ENCODE measurements at regions not wholly inside any gene's neighbourhood (a gene's known extent, or its start where the extent isn't known, plus 50 kb on each side); places are given as distances from the start of the nearest gene placed in this dataset.
A peak's percentile ranks its signal among the peaks of the same experiment; 100 is the strongest.

GRCh38 chr18:43994381-43994780, 686.3 kb upstream of the SETBP1 start:
- DNase-seq = no peak

DNA sequence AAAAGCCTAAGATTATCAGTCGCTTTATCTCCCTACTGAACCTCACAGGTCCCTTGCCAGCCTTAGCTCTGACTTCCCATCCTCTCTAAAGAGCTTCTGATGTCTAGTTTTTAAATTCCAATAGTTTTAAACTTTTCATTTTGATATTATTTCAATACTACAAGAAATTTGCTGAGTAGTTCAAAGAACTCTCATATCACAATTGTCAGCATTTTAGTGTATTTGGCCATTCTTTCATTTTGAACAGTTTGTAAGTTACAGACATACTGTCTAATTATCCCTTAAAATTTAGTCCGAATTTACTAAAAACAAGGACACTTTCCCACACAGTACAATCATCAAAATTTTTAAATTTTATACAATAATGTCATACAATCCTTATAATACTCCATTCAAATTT, 666.8 kb upstream of the SETBP1 start:
- no peak for DNase-seq

DNA sequence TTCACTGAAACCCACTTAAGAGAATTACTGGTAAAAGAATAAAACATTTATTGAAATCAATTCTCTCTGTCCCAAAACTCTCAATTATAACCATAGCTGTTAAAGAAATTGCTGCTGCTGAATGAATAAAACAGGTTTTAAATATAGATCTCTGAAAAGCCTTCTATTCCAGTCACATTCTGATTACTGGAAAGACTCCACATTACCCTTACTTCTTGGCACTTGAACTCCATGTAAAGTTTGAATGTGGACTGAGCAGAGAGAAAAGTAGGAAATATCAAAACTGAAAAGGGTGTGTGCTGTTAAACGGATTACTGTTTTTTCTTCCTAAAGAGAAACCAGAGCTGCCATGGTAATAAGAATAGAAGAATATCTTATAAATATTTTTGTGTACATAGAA, 655.3 kb upstream of the SETBP1 start:
- no peak for DNase-seq

GRCh38 chr18:44028109-44028508, 652.6 kb upstream of the SETBP1 start:
- no peak for DNase-seq

DNA sequence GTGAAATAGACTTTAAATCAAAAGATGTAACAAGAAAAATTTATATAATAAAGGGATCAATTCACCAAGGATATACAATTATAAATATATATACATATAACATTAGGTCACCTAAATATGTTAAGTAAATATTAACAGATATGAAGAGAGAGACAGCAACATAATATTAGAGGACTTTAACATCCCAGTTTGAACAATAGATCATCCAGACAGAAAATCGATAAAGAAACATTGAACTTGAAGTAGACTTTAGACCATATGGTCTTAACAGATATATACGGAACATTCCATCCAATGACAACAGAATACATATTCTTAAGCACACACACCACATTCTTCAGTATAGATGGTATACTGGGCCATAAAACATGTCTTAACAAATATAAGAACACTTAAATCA, 649.6 kb upstream of the SETBP1 start:
- no peak for DNase-seq

- no peak for DNase-seq
Measured at GRCh38 chr18:44033144-44033701, 647.5 kb upstream of the SETBP1 start.

DNA sequence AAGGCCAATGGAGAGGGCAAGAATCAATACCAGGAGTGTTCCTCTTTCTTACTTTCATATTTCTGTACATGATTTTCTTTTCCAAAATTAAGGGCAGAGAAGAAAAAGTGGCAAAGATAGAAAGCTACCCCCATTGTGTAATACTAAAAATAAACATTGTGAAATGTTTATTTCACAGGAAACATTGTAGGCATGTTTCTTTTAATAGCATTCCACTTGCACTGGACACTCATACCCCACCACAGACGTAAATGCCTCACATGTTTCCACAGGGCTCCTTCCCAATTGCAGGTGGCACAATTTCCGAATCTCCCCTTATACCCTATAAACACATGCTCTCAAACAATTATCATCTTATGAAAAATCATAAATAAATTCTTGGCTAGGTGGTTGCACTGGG, 645.1 kb upstream of the SETBP1 start:
- no peak for DNase-seq

GRCh38 chr18:44036501-44036900, 644.2 kb upstream of the SETBP1 start:
- DNase-seq = no peak

DNA sequence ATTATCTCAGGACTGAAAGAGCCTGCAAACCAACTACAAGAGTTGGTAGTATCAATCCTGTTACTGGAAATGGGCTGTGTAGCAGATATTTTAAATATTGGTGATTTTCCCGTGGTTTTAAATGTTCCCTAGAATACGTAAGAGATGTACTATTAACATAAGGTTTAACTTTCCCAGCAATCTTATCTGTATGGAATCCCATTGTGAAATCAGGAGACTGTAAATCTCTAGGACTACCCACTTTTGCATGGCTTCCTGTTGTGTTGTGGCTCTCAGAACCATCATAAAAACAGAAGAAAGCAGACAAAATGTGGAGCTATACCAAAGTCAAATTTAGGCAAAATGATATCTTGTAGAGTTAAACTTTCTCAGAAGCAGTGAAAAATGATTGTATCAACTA, 641.5 kb upstream of the SETBP1 start:
- DNase-seq = no peak

- DNase-seq = no peak
Measured at GRCh38 chr18:44039826-44040225, 640.9 kb upstream of the SETBP1 start.

DNA sequence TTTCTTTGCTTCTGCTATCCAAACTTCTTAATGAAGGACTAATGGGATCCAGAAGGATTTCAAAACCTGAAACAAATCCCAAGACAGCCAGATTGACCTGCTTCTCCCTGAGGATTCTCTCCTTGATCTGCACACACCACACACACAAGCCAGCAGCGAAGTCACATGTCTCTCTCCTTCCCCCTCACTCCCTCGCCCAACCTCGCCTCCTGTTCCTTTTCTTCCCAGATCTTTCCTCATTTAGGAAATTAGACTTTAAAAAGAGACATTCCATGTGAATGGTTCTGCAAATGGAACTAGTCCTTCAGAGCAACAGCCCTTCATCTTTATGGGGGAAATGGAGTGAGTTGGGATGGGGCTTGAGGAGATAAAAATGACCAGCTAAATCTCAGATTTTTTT, 639.1 kb upstream of the SETBP1 start:
- no peak for DNase-seq

- no peak for DNase-seq
Measured at GRCh38 chr18:44041961-44042360, 638.7 kb upstream of the SETBP1 start.

DNA sequence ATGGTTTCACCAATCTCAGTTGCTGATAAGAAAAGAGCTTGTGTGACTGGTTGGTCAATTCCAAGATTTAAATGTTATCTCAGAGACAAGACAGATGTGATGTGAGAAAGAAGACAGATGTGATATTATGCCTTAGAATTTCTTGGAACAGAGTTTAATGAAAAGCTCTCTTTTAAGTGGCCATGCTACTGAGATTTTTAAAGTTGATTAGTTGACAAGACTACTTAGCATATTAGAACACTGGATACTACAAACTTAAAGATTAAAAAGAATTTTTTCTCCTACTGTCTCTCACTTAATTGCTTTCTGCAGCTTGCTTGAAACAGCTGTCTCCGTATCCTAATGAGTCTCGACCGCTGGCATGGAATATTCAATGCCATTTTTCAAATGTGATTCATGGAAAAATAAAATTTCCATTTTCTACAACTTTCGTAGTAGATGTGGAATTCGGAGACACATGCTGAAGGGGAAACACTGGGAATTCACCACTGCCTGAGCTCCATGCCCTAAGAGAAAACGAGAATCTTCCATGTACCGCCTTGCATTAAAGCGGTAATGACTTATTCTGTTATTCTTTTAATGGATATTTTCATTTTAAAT, 634.2 kb upstream of the SETBP1 start:
- DNase-seq = no peak

DNA sequence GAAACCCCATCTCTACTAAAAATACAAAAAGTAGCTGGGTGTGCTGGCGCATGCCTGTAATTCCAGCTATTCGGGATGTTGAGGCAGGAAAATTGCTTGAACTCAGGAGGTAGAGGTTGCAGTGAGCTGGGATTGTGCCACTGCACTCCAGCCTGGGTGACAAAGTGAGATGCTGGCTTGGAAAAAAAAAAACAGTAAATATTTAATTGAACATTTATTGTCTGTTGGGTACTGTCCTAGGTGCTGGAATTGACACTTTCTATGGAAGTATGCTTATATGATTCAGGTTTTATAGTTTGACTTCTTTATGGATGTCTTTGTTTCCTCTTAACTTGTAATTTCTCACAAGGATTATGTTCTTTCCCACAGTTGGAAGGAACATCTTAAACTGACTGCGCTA, 633.1 kb upstream of the SETBP1 start:
- DNase-seq = no peak

DNA sequence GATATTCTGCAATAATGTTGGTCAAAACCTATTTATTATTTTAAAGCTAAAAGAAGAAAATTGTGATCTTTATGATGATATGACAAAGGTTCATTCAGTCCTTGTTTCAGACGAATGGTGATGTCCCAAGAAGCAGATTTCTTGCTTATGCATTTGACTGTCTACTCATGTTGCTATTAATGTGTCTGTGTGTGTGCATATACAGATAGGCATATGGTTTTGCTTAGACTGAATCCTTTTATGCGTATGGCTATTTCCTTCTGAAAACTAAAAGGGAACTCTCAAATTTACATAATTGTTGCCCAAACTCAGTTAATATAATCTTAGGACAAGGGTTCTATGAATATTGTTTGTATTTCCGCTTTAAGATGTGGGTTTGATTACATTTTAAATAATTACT, 632.3 kb upstream of the SETBP1 start:
- no peak for DNase-seq

- DNase-seq = no peak
Measured at GRCh38 chr18:44048846-44049245, 631.8 kb upstream of the SETBP1 start.

DNA sequence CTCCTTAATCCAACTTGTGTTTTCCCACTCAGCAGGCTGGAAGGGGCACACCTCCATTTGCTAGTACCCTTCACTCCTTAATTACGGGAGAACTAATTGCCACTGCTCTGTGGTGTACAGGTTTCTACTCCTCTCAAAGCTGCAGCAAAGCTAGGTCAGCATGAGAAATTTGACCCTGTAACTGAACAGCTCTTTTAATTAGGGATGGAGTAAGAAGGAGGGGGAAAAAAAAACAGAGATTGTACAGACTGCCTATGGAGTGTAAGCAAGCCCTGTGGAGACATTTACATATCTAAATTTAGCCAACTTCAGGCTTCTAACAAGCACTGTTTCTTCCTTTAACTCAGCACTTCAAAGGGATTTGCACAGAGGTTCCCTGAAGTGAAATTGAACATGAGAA, 629.7 kb upstream of the SETBP1 start:
- DNase-seq = no peak

DNA sequence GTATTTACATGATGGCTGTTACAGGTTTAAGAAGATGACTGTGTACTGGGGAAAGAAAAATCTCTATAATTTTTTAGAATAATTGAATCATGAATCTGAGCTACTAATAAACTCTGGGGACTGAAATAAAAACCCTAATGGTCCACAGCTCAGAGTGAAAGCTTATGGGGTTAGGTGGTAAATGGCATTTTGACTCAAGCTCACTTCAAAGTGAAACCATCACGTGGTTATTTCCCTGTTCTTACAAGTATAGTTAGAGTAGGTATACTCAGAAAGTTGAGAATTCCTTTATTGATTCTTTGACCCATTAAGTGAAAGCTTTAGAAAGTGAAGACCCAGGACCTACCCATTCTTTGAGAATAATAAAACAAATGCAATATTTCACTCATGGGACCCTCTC, 626.2 kb upstream of the SETBP1 start:
- DNase-seq = no peak

GRCh38 chr18:44060197-44060596, 620.5 kb upstream of the SETBP1 start:
- no peak for DNase-seq

- no peak for DNase-seq
Measured at GRCh38 chr18:44061438-44061837, 619.2 kb upstream of the SETBP1 start.

- no peak for DNase-seq
Measured at GRCh38 chr18:44062345-44062744, 618.3 kb upstream of the SETBP1 start.

DNA sequence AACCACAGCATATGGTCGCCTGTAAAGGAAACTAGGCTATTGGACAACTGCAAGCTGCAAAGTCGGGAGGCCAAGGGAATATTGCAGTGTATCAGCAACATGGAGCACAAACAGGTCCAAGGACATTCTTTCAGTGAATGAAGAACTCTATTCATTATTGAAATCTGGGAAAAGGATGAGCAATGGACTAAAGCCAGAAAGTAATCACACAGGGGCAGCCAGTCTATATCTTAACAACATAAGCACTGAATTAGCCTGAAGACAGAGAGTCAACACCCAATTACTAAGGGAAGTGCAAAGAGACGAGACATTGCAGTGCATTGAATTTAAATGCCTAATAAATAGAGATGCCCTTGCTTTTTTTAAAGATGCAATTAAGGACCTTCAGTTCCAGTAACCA, 615.5 kb upstream of the SETBP1 start:
- no peak for DNase-seq

DNA sequence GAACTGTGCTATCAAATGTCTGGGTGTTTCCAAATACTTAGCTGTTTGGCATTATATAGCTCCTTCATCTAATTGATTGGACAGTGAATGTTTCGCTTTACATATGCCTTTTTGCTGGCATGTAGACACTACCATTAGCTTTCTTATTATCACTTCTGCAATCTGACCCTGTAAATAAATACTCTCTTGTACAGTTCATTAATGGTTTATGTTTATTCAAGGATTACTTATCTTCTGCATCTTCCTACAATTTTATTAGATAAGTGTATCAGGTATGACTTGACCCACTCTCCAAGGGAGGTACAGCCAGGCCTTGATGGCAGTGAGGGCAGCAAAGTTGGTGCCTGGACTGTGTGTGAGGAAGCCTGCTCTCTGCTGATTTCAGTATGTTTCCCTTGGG, 614.1 kb upstream of the SETBP1 start:
- DNase-seq = no peak

DNA sequence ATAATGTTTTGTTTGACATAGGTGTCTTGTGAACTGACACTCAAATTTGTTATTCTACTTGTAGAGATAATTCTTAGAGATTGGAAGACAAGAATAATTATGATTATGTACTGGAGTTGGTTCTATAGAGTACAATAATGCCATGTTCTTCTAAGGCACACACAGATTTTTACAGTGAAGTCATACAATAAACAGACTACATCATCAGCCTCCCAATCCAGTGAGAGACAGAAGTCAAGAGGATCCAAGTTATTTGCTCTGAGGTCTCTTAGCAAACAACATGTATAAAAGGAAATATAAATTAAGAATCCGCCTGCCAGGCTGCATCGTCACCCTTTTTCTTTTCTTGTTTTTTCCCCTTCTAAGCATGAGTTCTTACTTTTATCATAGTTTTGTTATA, 613.5 kb upstream of the SETBP1 start:
- DNase-seq = no peak

GRCh38 chr18:44075038-44075437, 605.6 kb upstream of the SETBP1 start:
- no peak for DNase-seq

DNA sequence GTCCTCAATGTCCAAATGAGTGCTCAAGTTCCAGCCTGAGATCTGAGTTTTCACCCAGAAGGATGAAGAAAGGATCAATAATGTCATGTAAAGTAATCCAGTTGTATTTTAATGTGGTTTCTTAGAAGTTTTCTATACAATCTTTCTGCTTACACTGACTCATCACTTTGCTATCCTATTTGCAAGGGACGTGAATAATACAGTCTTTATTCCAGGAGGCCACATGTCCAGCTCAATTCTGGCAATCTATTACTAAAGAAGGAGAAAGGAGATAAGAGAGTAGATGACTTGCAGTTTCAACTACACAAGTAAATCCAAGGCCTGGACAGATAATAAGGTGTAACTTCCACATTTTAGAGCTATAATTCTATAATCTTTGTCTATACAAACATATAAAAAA, 601.1 kb upstream of the SETBP1 start:
- DNase-seq = peak; percentile 37
